Right renal pelvis (tissue), 4 donors: ENCODE measurements at regions not wholly inside any gene's neighbourhood (a gene's known extent, or its start where the extent isn't known, plus 50 kb on each side); places are given as distances from the start of the nearest gene placed in this dataset.
"Not testable (repeated sequence)": the region's sequence is repeated elsewhere in the genome, so short reads cannot be mapped to it uniquely, and the experiment has no call there.

ENCODE experiments used
- DNase-seq, 4 donors: peaks; one replicate each; pipeline ENCODE4 v3.0.0-alpha.2; 2013; ENCODE audit warnings: low read depth in 4 of 4, low spot score in 3 of 4, missing footprints in 1 of 4

DNA sequence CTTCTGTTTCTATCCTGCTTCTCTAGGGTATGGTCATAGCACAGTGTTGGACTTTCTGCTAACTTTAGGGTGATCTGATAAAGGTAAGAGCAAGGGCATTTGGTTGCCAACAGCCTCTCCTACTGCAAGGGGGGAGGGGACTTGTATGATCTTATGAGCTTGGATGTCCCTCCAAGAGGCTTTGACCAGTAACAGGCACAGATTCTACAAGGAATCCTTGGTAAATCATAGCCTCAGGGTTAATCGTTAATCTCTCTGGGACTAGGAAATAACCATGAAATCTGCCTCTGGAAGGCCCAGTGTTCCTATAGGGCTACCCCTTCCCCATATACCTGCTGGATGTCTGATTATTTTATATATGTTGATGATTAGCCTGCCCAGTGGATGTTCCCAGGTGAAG is 134.8 kb upstream of the TNFSF4 start:
- DNase-seq: no peak

DNA sequence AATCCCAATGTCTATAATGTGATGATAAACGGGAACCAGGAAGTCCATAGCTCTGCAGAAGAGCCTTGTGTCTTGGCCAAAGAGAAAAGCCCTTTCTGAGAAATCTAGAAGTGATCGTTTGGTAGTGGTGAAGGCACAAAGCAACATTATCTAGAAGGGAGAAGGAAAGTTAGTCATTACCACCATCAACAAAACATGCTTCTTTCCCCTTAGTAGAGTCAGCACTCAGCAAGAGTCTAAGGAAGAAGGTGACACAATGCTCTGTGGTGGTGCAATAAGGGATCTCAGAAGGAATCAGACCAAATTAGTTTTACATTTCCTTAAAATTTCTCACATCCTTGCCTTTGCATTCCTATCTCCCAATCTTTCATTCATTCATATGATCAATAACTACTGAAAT is 134.4 kb upstream of the PRDX6 start:
- DNase-seq: no peak

DNA sequence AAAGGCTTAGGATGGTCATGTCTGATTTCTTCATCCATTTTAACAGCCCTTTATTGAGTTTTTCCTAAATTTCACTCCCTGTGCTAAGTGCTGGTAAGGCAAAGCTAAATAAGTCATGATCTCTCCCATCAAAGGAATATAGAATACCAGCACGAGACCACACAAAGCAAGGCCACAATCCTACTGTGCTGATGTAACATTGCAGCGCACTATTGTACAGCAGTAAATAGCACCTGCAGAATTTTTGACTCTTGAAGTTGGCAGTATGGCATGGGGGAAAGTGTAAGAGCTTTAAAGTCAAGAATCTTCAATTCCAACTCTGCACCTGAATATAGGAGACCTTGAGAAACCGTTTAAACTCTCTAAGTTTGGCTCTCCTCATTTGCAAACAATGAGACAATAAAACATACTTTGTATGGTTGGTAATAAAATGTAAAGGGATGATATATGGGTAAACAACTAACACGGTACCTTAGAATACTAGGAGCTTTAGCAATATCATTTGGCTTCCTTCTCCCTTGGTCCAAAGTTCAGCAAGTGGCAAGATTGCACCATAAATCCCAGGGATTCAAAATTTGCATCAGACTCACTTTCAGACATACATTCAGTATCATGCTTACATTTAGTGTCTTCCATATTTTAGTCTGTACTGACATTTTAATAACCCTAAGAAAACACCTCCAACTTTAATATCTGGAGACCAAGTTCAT is 132.9 kb upstream of the PRDX6 start:
- no peak for DNase-seq

DNA sequence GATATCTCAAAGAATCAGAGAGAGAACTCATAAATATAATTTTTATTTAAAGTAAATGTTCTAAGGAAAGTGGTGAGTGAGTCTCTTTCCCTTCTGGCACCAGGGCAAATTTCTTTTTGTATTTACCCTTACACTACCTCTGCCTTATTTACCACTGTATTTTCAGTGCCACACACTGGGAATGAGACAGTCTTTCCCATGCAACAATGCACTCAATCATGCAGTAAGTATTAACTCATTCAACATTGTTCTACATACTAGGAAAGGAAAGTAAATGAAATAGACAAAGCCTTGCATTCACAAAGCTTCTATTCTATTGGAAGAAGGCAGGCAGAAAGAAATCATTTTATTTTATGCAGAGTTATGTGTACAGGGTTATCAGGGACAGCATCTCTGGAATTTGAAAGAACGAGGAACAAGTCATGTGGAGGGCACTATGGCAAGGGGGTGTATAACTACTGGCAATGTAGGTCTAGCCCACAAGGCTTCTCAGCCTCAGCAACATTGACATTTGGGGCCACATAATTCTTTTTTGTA is 129.8 kb upstream of the PRDX6 start:
- no peak for DNase-seq

DNA sequence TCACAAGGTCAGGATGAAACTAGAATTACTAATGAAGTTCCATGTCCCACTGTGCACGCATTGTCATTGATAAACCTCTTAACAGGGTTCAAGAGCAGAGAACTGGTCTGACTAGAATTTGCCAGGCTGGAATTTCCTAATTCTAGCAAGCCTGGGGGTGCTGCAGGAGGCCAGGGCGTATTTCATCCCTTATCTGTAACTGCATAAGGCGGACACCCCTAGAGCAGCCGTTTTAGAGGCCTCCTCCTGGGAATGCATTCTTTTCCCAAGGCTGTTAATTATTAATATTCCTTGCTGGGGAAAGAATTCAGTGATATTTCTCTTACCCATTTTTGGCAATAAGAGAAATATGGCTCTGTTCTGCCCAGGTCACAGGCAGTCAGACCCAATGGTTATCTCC is 124.5 kb upstream of the PRDX6 start:
- not testable (repeated sequence) for DNase-seq

- DNase-seq: no peak
These were observed 123.8 kb upstream of the PRDX6 start for GRCh38 chr1:173353350-173353749.

DNA sequence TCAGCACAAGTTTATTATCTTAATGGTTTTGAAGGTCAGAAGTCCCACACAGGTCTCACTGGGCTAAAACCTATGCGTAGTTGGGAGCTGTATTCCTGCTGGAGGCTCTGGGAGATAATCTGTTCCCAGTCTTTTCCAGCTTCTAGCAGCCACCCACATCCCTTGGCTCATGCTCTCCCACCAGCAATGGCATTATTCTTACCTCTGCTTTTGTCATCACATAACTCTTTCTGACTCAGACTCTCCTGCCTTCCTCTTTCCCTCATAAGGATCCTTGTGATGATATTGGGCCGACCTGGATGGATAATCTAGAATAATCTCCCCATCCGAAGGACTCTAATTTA is 122.2 kb upstream of the PRDX6 start:
- no peak for DNase-seq

GRCh38 chr1:173355281-173356031 is 121.7 kb upstream of the PRDX6 start:
- DNase-seq: no peak

GRCh38 chr1:173356191-173356762 is 120.9 kb upstream of the PRDX6 start:
- no peak for DNase-seq

GRCh38 chr1:173360487-173361063 is 116.6 kb upstream of the PRDX6 start:
- DNase-seq: no peak

DNA sequence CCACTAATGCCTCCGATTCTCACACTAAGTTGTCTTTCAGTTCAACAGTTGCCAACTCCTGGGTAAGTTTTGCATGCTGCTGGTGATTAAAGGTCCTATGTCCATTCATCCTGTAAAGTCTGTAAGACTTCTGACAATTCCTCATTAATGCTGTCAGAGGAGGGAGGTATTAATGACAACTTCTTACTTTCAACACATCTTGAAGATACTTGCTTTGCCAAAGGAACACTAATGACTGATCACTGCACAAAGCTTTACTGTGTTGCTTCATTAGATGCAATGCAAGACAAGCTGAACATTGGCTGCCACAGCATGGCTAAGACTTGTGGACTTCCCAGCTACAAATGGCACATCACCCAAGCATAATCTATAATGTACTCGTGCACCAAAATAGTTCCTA is 114.6 kb upstream of the PRDX6 start:
- DNase-seq: no peak

GRCh38 chr1:173364827-173365226 is 112.3 kb upstream of the PRDX6 start:
- DNase-seq: no peak

- DNase-seq: no peak
These were observed 111.8 kb upstream of the PRDX6 start for GRCh38 chr1:173365341-173365740.

GRCh38 chr1:173367136-173367535 is 110.0 kb upstream of the PRDX6 start:
- DNase-seq: no peak

DNA sequence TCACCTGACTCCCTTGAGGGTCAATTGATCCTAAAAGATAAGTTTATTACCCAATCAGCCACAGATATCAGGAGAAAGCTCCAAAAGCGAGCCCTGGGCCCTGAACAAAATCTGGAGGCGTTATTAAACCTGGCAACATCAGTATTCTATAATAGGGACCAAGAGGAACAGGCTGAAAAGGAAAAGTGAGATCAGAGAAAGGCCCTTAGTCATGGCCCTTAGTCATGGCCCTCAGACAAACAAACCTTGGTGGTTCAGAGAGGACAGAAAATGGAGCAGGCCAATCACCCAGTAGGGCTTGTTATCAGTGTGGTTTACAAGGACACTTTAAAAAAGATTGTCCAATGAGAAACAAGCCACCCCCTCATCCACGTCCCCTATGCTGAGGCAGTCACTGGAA is 106.5 kb upstream of the PRDX6 start:
- not testable (repeated sequence) for DNase-seq

DNA sequence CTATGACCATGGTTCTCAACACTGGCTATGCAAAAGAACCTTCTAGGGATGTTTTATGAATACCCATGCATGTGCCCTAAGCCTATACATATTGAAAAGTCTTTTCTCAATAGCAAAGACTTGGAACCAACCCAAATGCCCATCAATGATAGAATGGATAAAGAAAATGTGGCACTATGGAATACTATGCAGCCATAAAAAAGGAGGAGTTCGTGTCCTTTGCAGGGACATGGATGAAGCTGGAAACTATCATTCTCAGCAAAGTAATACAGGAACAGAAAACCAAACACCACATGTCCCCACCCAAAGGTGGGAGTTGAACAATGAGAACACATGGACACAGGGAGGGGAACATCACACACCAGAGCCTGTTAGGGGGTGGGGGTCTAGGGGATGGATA is 101.1 kb upstream of the PRDX6 start:
- DNase-seq: not testable (repeated sequence)

DNA sequence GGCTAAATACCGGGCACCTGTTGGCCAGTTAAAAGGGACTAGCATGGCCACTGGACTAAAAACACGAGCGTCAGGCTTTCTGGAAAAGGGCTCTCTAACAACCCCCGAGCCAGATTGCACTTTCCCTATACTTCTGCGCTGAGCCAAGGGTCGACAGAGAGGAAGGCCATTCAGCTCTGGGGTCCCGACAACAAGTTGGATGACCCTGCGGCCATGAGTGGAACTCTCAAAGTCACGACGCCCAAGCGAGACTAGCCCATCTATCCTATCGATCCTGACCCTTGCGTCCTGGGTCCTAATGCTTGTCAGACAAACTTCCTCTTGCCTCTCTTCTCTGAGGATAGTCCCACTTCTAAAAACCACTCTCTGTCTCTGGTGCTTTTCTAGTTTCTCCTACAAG is 99.9 kb upstream of the PRDX6 start:
- no peak for DNase-seq

DNA sequence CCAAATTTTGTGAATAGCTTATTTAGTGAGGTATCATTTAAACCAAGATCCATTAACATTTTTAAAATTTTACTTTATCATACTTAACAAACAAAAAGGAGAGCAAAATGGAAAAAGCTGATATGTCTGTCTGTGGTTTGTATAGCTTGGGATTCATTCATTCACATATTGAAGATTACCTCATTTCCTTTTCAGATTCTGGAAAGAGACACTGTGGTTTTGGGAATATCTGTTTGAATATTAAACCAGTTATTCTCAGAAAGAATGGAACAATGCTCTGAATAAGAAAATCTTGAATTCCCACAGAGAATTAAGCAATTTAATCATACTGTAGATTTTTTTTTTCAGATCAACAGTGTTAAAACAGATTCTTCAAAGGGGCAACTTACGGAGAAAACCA is 93.8 kb upstream of the PRDX6 start:
- no peak for DNase-seq

GRCh38 chr1:173388352-173388751 is 88.8 kb upstream of the PRDX6 start:
- no peak for DNase-seq

GRCh38 chr1:173392895-173393658 is 84.1 kb upstream of the PRDX6 start:
- no peak for DNase-seq

GRCh38 chr1:173393659-173394000 is 83.5 kb upstream of the PRDX6 start:
- DNase-seq: no peak
